B cell (primary cell): ENCODE measurements at regions not wholly inside any gene's neighbourhood (a gene's known extent, or its start where the extent isn't known, plus 50 kb on each side); places are given as distances from the start of the nearest gene placed in this dataset.

Source experiments
- ATAC-seq: fragments of 200-7000 bp; cut with Tn5 transposase; one replicate; pipeline ENCODE4 v1.10.0; 2021; ENCODE audit warnings: low read depth, mild to moderate bottlenecking, moderate number of reproducible peaks, moderate library complexity
- CTCF ChIA-PET: fragments of 350-600 bp; sonication (Branson Sonifier 250); formaldehyde crosslinking; loops from one replicate; lab custom pipeline; 2021; ENCODE audit warnings: antibody characterized with exemption, inconsistent platforms; lab: Charles Lee
- POLR2A ChIA-PET: fragments of 350-600 bp; sonication (Branson Sonifier 250); formaldehyde crosslinking; loops from one replicate; lab custom pipeline; 2021; ENCODE audit warnings: antibody characterized with exemption; lab: Charles Lee
- DNase-seq: peaks from one replicate; pipeline ENCODE4 v3.0.0; 2013
- H2AFZ ChIP-seq: 2 replicates; pipeline ENCODE4 v1.6.1; 2012; ENCODE audit warnings: mild to moderate bottlenecking, low read depth, low read length; ENCODE audit not compliant: insufficient read depth, poor library complexity, severe bottlenecking
- H3K27ac ChIP-seq, 2 donors: 1 replicate in 1 of 2; 2 replicates in 1 of 2; pipeline ENCODE4 v1.5.1; 2012 to 2013; ENCODE audit warnings: low read length in 2 of 2, mild to moderate bottlenecking in 2 of 2, moderate library complexity in 1 of 2
- H3K27me3 ChIP-seq, 4 experiments: fragments of 200-600 bp in 1 of 4; sonication (generic) in 1 of 4; replicated peaks in 1 of 4; 1 replicate in 2 of 4; 2 replicates in 2 of 4; pipeline versions ENCODE4 v1.6.1 to v1.7.0; 2013 to 2016; ENCODE audit warnings: low read length in 3 of 4, mild to moderate bottlenecking in 2 of 4, mixed read lengths in 1 of 4, moderate library complexity in 1 of 4; ENCODE audit not compliant: insufficient read depth in 4 of 4, control insufficient read depth in 3 of 4; ENCODE audit errors: control extremely low read depth in 1 of 4
- H3K36me3 ChIP-seq, 2 experiments: replicated peaks in 1 of 2; 1 replicate in 1 of 2; 2 replicates in 1 of 2; pipeline versions ENCODE4 v1.6.1 to v1.7.1; 2013; ENCODE audit warnings: low read length in 1 of 2; ENCODE audit not compliant: insufficient read depth in 2 of 2, control insufficient read depth in 1 of 2; ENCODE audit errors: control extremely low read depth in 1 of 2, extremely low read depth in 1 of 2
- H3K4me1 ChIP-seq, 2 donors: fragments of 200-600 bp in 1 of 2; sonication (generic) in 1 of 2; 1 replicate in 1 of 2; 2 replicates in 1 of 2; pipeline versions ENCODE4 v1.5.1 to v1.6.1; 2013 to 2017; ENCODE audit warnings: low read length in 2 of 2; ENCODE audit not compliant: control insufficient read depth in 2 of 2, insufficient read depth in 2 of 2
- H3K4me2 ChIP-seq: replicated peaks from 2 replicates; pipeline ENCODE3; 2012; ENCODE audit warnings: mild to moderate bottlenecking, low read depth, low read length; ENCODE audit not compliant: poor library complexity, severe bottlenecking
- H3K4me3 ChIP-seq, 5 experiments: fragments of 200-600 bp in 1 of 5; sonication (generic) in 1 of 5; 1 replicate in 3 of 5; 2 replicates in 2 of 5; pipeline versions ENCODE4 v1.5.1 to v1.7.0; 2011 to 2016; ENCODE audit warnings: low read length in 4 of 5, mild to moderate bottlenecking in 4 of 5, low read depth in 2 of 5, control low read depth in 1 of 5, moderate library complexity in 1 of 5; ENCODE audit not compliant: insufficient read depth in 1 of 5; ENCODE audit errors: control extremely low read depth in 1 of 5, extremely low read depth in 1 of 5
- H3K79me2 ChIP-seq: fragments of 200-600 bp; sonication (generic); one replicate; pipeline ENCODE4 v1.6.0; 2016; ENCODE audit warnings: low read length; ENCODE audit not compliant: control insufficient read depth, insufficient read depth
- H3K9ac ChIP-seq: fragments of 200-600 bp; sonication (generic); 2 replicates; pipeline ENCODE4 v1.6.1; 2017; ENCODE audit warnings: mild to moderate bottlenecking, low read length, moderate library complexity
- H3K9me3 ChIP-seq, 3 donors: one replicate each; pipeline versions ENCODE4 v1.6.1 to v1.7.1; 2013; ENCODE audit warnings: low read length in 2 of 3; ENCODE audit not compliant: control insufficient read depth in 2 of 3, insufficient read depth in 1 of 3; ENCODE audit errors: control extremely low read depth in 1 of 3
- H4K20me1 ChIP-seq: 2 replicates; pipeline ENCODE4 v1.6.0; 2012; ENCODE audit warnings: mild to moderate bottlenecking, low read length; ENCODE audit not compliant: insufficient read depth, control insufficient read depth, poor library complexity, severe bottlenecking
- H3K27ac Mint-ChIP-seq: one replicate; pipeline ENCODE4 v1.8.0; 2021; ENCODE audit warnings: mixed read lengths
- H3K27me3 Mint-ChIP-seq: one replicate; pipeline ENCODE4 v1.8.0; 2021; ENCODE audit warnings: mixed read lengths
- H3K4me1 Mint-ChIP-seq: one replicate; pipeline ENCODE4 v1.8.0; 2021; ENCODE audit warnings: mixed read lengths
- H3K4me3 Mint-ChIP-seq: one replicate; pipeline ENCODE4 v1.8.0; 2021; ENCODE audit warnings: mixed read lengths
- H3K9me3 Mint-ChIP-seq: one replicate; pipeline ENCODE4 v1.8.0; 2022; ENCODE audit warnings: mixed read lengths; ENCODE audit not compliant: insufficient read depth
- CTCF ChIP-seq: fragments of 200-600 bp; IDR thresholded peaks from one replicate; pipeline ENCODE4 v1.8.0; 2022; ENCODE audit warnings: antibody characterized with exemption, mild to moderate bottlenecking
- EZH2 ChIP-seq: IDR thresholded peaks from 2 replicates; pipeline ENCODE4 v1.6.1; 2012; ENCODE audit warnings: borderline replicate concordance, low read depth, mild to moderate bottlenecking, moderate library complexity, low read length; ENCODE audit not compliant: insufficient read depth, poor library complexity, severe bottlenecking
- WGBS: methylation state at CpG from one replicate; pipeline ENCODE4 v1.1.5; 2013; ENCODE audit warnings: missing lambda C conversion rate; ENCODE audit not compliant: insufficient coverage; 5-methylcytosine and 5-hydroxymethylcytosine counted together
- intact Hi-C: fragments of 100-400 bp; cut with micrococcal nuclease; formaldehyde crosslinking; loops from one replicate; pipeline ENCODE4 v1.10.0; 2022

DNA sequence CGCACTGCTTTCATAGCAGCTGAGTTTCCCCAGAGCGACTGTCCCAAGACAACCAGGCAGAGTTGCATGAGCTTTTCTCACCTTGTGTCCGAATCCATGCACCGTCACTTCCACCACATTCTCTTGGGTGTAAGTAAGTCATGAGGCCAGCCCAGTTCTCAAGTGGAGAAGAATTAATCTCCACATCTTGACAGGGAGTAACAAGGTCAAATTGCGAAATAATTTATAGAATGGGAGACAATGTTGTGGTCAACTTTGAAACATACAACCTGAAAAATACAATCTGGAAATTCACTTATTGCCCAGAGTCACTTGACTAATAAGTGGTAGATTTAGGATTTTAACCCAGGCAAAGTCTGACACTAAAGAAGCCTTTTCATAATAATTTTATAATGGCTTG is 123.7 kb downstream of the UFM1 start:
- Histone ChIP-seq H3K4me2 (no peak overlapping the region), H3K27ac (no peak overlapping the region), H3K9me3 (no peaks in the 10 kb centered on the region), H3K4me3 (no peak overlapping the region), H3K4me1 (no peaks in the 10 kb centered on the region), H2AFZ (no peak overlapping the region), H3K9ac (no peak overlapping the region), H3K36me3 (no peaks in the 10 kb centered on the region), H3K79me2 (no peaks in the 10 kb centered on the region), H3K27me3 (no peaks in the 10 kb centered on the region), H4K20me1 (no peaks in the 10 kb centered on the region)
- ChIA-PET CTCF (no interaction called here), POLR2A (no interaction called here)
- Mint-ChIP-seq H3K9me3 (no peaks in the 10 kb centered on the region), H3K4me1 (no peaks in the 10 kb centered on the region), H3K4me3 (no peak overlapping the region), H3K27ac (no peak overlapping the region), H3K27me3 (no peaks in the 10 kb centered on the region)
- DNase-seq = no peak
- WGBS = 100% methylated on average over 2 of the region's 5 CpGs
- no peak for TF ChIP-seq CTCF
- TF ChIP-seq EZH2 = no peak
- ATAC-seq = no peak
- intact Hi-C loops = no loop called here

DNA sequence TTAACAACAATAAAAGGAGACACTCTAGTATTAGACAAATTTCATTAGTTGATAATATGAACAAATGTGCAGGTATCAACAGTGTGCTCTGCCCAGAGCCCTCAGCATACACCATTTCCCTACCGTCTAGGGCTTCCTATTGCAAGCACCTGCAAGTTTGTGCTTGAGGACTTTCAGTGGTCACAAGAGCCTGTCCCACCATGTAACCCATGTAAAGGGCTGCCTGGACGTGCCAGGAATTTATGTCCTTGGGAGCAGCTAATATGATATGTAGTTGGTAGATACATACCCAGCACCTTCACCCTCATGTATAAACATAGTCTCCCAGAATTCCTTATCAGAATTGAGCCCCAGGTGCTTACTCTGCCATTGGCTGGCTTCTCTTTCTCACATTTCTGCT is 128.0 kb downstream of the UFM1 start:
- ChIA-PET POLR2A (no interaction called here), CTCF (no interaction called here)
- H3K79me2 ChIP-seq = no peaks in the 10 kb centered on the region
- Mint-ChIP-seq H3K9me3 (no peaks in the 10 kb centered on the region), H3K27ac (no peak overlapping the region), H3K4me3 (no peak overlapping the region), H3K4me1 (no peaks in the 10 kb centered on the region), H3K27me3 (no peaks in the 10 kb centered on the region)
- ATAC-seq (no peak), DNase-seq (no peak)
- 83% methylated on average over 1 of the region's 2 CpGs for WGBS
- no peaks in the 10 kb centered on the region for H3K36me3 ChIP-seq
- no peaks in the 10 kb centered on the region for H3K4me1 ChIP-seq
- H2AFZ ChIP-seq = no peak overlapping the region
- no peaks in the 10 kb centered on the region for H4K20me1 ChIP-seq
- H3K27me3 ChIP-seq = no peaks in the 10 kb centered on the region
- no peak overlapping the region for H3K9ac ChIP-seq
- H3K9me3 ChIP-seq = no peaks in the 10 kb centered on the region
- TF ChIP-seq CTCF = no peak
- no peak for TF ChIP-seq EZH2
- no peak overlapping the region for H3K4me2 ChIP-seq
- intact Hi-C loops = no loop called here
- no peak overlapping the region for H3K27ac ChIP-seq
- H3K4me3 ChIP-seq = no peak overlapping the region
